Activated CD8-positive, alpha-beta memory T cell treated with anti-CD3 and anti-CD28 coated beads for 4 hours (primary cell): ENCODE measurements at regions not wholly inside any gene's neighbourhood (a gene's known extent, or its start where the extent isn't known, plus 50 kb on each side); places are given as distances from the start of the nearest gene placed in this dataset.
"Not testable (repeated sequence)": the region's sequence is repeated elsewhere in the genome, so short reads cannot be mapped to it uniquely, and the experiment has no call there.

Experiments used
- DNase-seq, 2 donors: peaks; one replicate each; pipeline ENCODE4 v3.0.0-alpha.2; 2020; ENCODE audit warnings: low read depth in 2 of 2

DNA sequence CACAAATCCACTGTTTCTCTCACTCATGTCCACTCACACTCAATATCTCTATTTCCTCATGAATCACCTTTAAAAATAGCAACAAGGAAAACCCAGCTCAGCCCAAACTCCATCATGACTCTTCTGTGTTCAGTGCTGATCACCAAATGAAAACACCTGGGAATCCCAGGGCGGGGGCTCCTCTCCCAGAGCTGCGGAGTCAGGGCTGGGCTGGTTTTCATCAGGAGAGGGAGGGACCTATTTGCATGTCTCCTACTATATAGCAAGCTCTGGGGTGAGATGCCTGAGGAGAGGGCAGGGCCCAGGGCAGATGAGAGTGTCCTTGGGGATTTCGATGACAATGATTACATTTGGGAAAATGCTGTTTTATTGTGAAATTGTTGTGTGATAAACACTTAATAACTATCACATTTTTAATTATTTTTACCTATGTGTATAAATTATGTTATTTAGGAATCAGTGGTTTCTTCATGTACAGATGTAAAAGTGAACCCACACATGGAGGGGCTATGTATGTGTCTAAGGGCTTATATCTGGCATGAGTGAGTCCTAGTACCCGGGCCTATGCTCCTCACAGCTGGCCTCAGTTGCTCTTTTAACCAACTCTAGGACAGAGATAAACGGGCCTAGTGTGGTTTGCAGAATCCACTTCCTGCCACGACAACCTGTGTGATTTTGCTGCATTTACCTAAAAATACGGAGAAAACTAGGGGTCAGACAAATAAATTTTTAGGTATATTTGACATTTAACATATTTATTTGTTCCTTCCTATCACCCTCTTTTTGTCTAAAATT lies 1131.9 kb downstream of the TMEM121 start:
- not testable (repeated sequence) for DNase-seq

- DNase-seq, result peak in 1 of 2 donors; percentile 15
These were observed 1135.2 kb downstream of the TMEM121 start for GRCh38 chr14:106661561-106661960.

- no peak for DNase-seq
These were observed 1136.7 kb downstream of the TMEM121 start for GRCh38 chr14:106662936-106663550.

DNA sequence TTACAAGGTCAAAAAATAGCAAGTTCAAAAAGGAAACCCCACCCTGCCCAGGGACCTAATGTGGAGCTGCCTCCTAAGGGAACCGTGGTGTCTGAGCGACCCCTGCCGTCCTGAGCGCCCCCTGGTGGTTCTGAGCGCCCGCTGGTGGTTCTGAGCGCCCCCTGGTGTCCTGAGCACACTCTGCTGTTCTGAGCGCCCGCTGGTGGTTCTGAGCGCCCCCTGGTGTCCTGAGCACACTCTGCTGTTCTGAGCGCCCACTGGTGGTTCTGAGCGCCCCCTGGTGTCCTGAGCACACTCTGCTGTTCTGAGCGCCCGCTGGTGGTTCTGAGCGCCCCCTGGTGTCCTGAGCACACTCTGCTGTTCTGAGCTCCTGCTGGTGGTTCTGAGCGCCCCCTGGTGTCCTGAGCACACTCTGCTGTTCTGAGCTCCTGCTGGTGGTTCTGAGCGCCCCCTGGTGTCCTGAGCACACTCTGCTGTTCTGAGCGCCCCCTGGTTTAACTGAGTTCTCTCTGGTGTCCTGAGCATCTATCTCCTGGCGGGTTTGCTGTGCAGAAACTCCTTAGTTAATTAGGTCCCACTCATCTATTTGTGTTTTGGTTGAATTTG lies 1137.5 kb downstream of the TMEM121 start:
- DNase-seq, result not testable (repeated sequence)

- DNase-seq, result no peak
These were observed 1139.4 kb downstream of the TMEM121 start for GRCh38 chr14:106665814-106666213.

GRCh38 chr14:106666341-106666740 lies 1140.0 kb downstream of the TMEM121 start:
- DNase-seq, result no peak

GRCh38 chr14:106670011-106670410 lies 1143.6 kb downstream of the TMEM121 start:
- DNase-seq, result no peak

GRCh38 chr14:106674093-106674492 lies 1147.7 kb downstream of the TMEM121 start:
- DNase-seq, result not testable (repeated sequence)

DNA sequence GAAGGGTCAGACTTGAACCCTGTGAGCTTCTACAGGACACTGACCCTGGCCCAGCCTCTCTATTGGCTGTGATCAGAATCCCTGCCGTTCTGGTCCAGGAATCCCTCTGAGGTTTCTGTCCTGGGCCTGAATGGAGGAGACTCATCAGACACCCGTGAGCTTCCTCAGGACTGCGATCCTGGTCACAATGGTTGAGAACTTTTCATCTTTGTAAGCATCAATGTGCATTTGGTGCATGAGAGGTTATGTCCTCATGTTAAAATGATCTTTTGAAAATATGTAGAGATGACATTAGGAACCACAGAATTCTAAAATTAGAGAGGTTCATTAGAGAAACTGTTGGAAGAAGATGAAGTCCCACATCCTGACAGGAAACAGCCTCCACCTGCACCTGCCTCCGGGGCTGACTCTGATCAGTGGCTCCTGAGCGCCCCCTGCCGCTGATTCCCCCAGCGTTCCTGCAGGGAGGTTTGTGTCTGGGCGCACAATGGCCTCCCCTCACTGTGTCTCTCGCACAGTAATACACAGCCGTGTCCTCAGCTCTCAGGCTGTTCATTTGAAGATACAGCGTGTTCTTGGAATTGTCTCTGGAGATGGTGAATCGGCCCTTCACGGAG lies 1148.2 kb downstream of the TMEM121 start:
- DNase-seq, result peak in 1 of 2 donors; percentile 16

DNA sequence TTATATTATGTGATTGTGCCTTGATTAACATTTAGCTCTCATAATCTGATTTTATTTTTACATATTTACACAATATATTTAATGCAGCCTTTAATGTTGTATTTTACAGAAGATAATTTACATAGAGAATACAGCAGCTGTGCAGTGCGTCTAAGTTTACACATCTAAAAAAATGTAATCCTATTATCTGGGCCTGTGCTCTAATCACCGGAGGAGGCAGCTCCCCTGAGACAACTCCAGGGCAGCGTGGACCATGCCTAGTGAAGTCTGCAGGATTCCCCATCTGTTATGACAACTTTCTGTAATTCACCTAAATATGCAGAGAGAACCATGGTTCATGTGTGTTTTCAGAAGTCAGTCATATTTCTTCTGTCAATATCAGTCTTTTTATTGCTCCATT lies 1149.3 kb downstream of the TMEM121 start:
- DNase-seq, result not testable (repeated sequence)

- no peak for DNase-seq
These were observed 1153.4 kb downstream of the TMEM121 start for GRCh38 chr14:106679776-106680175.

- no peak for DNase-seq
These were observed 1154.8 kb downstream of the TMEM121 start for GRCh38 chr14:106681161-106681560.

- no peak for DNase-seq
These were observed 1155.2 kb downstream of the TMEM121 start for GRCh38 chr14:106681568-106681967.

- DNase-seq, result no peak
These were observed 1157.2 kb downstream of the TMEM121 start for GRCh38 chr14:106683631-106684030.

DNA sequence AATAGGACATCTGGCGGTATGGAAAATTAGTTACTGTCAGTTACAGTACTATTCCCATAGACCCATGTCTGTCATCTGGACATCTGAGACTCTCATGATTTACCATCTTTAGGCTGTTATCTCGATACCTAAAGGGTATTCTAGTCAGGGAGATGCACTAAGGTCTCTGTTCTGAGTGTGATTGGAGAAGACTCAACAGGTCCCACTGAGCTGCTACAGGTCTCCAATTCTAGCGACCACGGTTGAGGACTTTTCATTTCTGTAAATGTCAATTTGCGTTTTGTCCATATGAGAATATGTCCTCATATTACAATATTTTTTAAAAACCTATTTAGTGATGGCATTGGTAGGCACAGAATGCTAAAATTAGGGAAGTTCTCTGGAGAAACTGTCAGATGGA lies 1160.2 kb downstream of the TMEM121 start:
- DNase-seq, result no peak

- DNase-seq, result no peak
These were observed 1164.0 kb downstream of the TMEM121 start for GRCh38 chr14:106690333-106690891.

DNA sequence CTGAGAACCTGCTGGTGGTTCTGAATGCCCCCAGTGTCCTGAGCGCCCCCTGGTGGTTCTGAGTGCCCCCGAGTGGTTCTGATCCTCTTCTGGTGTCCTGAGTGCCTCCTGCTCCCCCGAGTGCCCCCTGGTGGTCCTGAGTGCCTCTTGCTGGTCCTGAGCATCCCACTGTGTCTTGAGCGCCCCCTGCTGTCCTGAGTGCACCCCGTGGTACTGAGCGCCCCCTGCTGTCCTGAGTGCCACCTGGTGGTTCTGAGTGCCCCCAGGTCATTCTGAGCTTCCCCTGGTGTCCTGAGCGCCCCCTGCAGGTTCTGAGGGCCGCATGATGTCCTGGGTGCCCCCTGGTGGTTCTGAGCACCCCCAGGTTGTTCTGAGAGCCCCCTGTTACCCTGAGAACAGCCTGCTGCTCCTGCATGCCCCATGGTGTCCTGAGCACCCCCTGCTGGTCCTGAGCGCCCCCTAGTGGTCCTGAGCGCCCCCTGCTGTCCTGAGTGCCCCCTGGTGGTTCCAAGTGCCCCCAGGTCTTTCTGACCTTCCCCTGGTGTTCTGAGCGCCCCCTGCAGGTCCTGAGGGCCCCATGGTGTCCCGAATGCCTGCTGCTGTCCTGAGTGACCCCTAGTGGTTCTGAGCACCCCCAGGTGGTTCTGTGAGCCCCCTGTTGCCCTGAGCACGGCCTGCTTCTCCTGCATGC lies 1165.4 kb downstream of the TMEM121 start:
- no peak for DNase-seq

DNA sequence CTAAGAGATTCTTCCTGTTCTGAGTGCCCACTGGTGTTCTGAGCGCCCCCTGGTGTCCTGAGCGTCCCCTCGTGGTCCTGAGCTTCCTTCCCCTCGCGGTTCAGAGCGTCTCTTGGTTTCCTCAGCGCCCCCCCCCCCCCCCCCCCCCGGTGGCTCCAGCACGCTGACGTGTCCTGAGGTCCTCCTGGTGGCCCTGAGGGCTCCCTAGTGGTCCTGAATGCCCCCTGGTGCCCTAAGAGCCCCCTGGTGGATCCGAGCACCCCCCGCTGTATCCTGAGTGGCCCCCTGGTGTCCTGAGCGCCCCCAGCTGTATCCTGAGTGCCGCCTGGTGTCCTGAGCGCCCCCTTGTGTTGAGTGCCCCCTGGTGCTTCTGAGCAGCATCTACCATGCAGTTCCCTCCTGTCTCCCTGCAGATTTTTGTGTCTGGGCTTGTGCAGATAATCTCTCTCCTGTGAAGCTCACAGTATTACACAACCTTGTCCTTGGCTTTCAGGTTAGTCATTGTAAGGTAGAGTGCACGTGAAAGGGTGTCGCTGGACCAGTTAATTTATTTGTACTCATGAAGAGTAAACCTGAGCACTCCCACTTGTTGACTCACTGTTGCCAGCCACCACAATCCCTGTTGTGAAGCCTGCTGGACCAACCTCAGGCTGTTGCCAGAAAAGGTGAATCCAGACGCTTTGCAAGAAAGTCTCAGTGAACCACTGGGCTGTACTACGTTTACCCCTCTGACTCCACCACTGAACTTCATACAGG lies 1168.4 kb downstream of the TMEM121 start:
- peak in 1 of 2 donors; percentile 33 for DNase-seq

GRCh38 chr14:106698620-106699267 lies 1172.4 kb downstream of the TMEM121 start:
- DNase-seq, result not testable (repeated sequence)

GRCh38 chr14:106703651-106704050 lies 1177.3 kb downstream of the TMEM121 start:
- DNase-seq, result not testable (repeated sequence)
